T-cell (primary cell): ENCODE measurements at regions not wholly inside any gene's neighbourhood (a gene's known extent, or its start where the extent isn't known, plus 50 kb on each side); places are given as distances from the start of the nearest gene placed in this dataset.

Experiments
- ATAC-seq, 4 experiments: fragments of 200-7000 bp in 3 of 4; fragments of 150-1000 bp in 1 of 4; cut with Tn5 transposase; replicated peaks in 1 of 4; 1 replicate in 3 of 4; 2 replicates in 1 of 4; pipeline ENCODE4 v1.10.0; 2021; ENCODE audit warnings: moderate library complexity in 3 of 4, mild to moderate bottlenecking in 2 of 4, moderate number of reproducible peaks in 1 of 4
- CTCF ChIA-PET, 2 donors: fragments of 300-600 bp; sonication (Branson Sonifier 250); formaldehyde crosslinking; loops; one replicate each; lab custom pipeline; 2022; ENCODE audit warnings: antibody characterized with exemption in 2 of 2; lab: Charles Lee
- POLR2A ChIA-PET, 2 donors: fragments of 300-600 bp; sonication (Branson Sonifier 250); formaldehyde crosslinking; loops; one replicate each; lab custom pipeline; 2022; ENCODE audit warnings: antibody characterized with exemption in 2 of 2; lab: Charles Lee
- DNase-seq, 35 experiments: peaks; one replicate each; pipeline versions ENCODE4 v3.0.0 to v3.0.0-alpha.2; 2013 to 2023
- H3K27ac ChIP-seq: one replicate; pipeline ENCODE4 v1.5.1; 2013; ENCODE audit warnings: low read length
- H3K27me3 ChIP-seq, 2 experiments: replicated peaks in 1 of 2; 1 replicate in 1 of 2; 2 replicates in 1 of 2; pipeline versions ENCODE4 v1.6.1 to v1.7.0; 2013; ENCODE audit warnings: low read length in 1 of 2, mixed read lengths in 1 of 2; ENCODE audit not compliant: control insufficient read depth in 2 of 2, insufficient read depth in 2 of 2; ENCODE audit errors: extremely low read depth in 1 of 2
- H3K36me3 ChIP-seq, 2 donors: 1 replicate in 1 of 2; 2 replicates in 1 of 2; pipeline versions ENCODE4 v1.6.1 to v1.7.0; 2013; ENCODE audit warnings: low read length in 1 of 2; ENCODE audit not compliant: control insufficient read depth in 2 of 2, insufficient read depth in 1 of 2; ENCODE audit errors: extremely low read depth in 1 of 2
- H3K4me1 ChIP-seq, 2 experiments: 1 replicate in 1 of 2; 2 replicates in 1 of 2; pipeline versions ENCODE4 v1.6.1 to v1.7.0; 2013; ENCODE audit warnings: low read length in 2 of 2, mixed read lengths in 1 of 2; ENCODE audit not compliant: insufficient read depth in 2 of 2, control insufficient read depth in 1 of 2; ENCODE audit errors: extremely low read depth in 1 of 2
- H3K4me3 ChIP-seq, 2 donors: 1 replicate in 1 of 2; 2 replicates in 1 of 2; pipeline versions ENCODE4 v1.5.1 to v1.7.0; 2013; ENCODE audit warnings: mild to moderate bottlenecking in 2 of 2, low read length in 1 of 2, moderate library complexity in 1 of 2; ENCODE audit not compliant: control insufficient read depth in 1 of 2; ENCODE audit errors: extremely low read depth in 1 of 2
- H3K9me3 ChIP-seq: 2 replicates; pipeline ENCODE4 v1.7.0; 2013
- H3K27ac Mint-ChIP-seq, 2 donors: one replicate each; pipeline ENCODE4 v1.8.0; 2020 to 2021; ENCODE audit warnings: mild to moderate bottlenecking in 2 of 2, mixed read lengths in 2 of 2
- H3K27me3 Mint-ChIP-seq, 2 donors: one replicate each; pipeline ENCODE4 v1.8.0; 2021 to 2022; ENCODE audit warnings: mixed read lengths in 2 of 2
- H3K36me3 Mint-ChIP-seq: one replicate; pipeline ENCODE4 v1.8.0; 2021; ENCODE audit warnings: mixed read lengths
- H3K4me1 Mint-ChIP-seq, 3 donors: one replicate each; pipeline ENCODE4 v1.8.0; 2020 to 2022; ENCODE audit warnings: mixed read lengths in 3 of 3, mild to moderate bottlenecking in 1 of 3
- H3K4me3 Mint-ChIP-seq, 3 donors: one replicate each; pipeline ENCODE4 v1.8.0; 2020 to 2022; ENCODE audit warnings: mild to moderate bottlenecking in 3 of 3, mixed read lengths in 3 of 3, moderate library complexity in 3 of 3
- H3K9me3 Mint-ChIP-seq, 3 donors: one replicate each; pipeline ENCODE4 v1.8.0; 2020 to 2022; ENCODE audit warnings: mixed read lengths in 3 of 3
- WGBS: methylation state at CpG from one replicate; pipeline ENCODE4 v1.1.5; 2013; ENCODE audit warnings: missing lambda C conversion rate; ENCODE audit not compliant: insufficient coverage; 5-methylcytosine and 5-hydroxymethylcytosine counted together

DNA sequence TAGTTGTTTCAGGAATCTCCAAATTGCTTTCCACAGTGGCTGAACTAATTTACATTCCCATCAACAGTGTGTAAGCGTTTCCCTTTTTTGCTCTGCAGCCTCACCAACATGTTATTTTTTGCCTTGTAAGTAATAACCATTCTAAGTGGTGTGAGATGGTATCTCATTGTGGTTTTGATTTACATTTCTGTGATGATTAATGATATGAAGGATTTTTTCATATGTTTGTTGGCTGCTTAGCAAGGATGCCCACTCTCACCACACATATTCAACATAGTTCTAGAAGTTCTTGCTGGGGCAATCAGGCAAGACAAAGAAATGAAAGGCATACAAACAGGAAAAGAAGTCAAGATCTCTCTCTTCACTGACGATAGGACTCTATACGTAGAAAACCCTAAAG, 472.4 kb downstream of the ZNF674 start:
- no CpG with 5 or more reads among the region's 3 CpGs for whole genome bisulfite sequencing
- CTCF ChIA-PET = no interaction called here

DNA sequence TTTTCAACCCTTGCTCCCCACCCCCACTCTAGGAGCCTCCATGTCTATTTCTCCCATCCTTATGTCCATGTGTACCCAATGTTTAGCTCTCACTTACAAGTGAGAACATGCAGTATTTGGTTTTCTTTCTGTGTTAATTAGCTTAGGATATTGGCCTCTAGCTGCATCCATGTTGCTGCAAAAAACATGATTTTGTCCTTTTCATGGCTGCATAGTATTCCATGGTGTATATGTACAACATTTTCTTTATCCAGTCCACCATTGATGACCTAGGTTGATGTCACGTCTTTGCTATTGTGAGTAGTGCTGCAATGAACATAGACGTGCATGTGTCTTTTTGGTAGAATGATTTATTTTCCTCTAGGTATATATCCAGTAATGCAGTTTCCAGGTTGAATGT, 472.8 kb downstream of the ZNF674 start:
- CTCF ChIA-PET = no interaction called here
- Histone ChIP-seq H3K27me3 (no peaks in the 10 kb centered on the region), H3K4me3 (no peak overlapping the region), H3K4me1 (no peaks in the 10 kb centered on the region), H3K36me3 (no peaks in the 10 kb centered on the region), H3K9me3 (no peaks in the 10 kb centered on the region), H3K27ac (no peak overlapping the region)
- Mint-ChIP-seq H3K4me1 (no peaks in the 10 kb centered on the region), H3K36me3 (no peaks in the 10 kb centered on the region), H3K9me3 (no peaks in the 10 kb centered on the region), H3K27ac (no peak overlapping the region), H3K4me3 (no peak overlapping the region), H3K27me3 (no peaks in the 10 kb centered on the region)
- no CpG with 5 or more reads among the region's 2 CpGs for WGBS
- POLR2A ChIA-PET = no interaction called here
- ATAC-seq (no peak), DNase-seq (no peak)

More for the DNA sequence above, 472.4 kb downstream of the ZNF674 start:
- Mint-ChIP-seq H3K4me1 (no peaks in the 10 kb centered on the region), H3K27me3 (peaks cover 0 to 4% of the 10 kb centered on the region in 2 donors), H3K9me3 (no peaks in the 10 kb centered on the region), H3K36me3 (no peaks in the 10 kb centered on the region), H3K27ac (no peak overlapping the region), H3K4me3 (no peak overlapping the region)
- DNase-seq = no peak
- no peak for ATAC-seq
- no peaks in the 10 kb centered on the region for H3K27me3 ChIP-seq
- H3K4me3 ChIP-seq = no peak overlapping the region
- POLR2A ChIA-PET = no interaction called here
- H3K36me3 ChIP-seq = no peaks in the 10 kb centered on the region
- no peaks in the 10 kb centered on the region for H3K4me1 ChIP-seq
- no peaks in the 10 kb centered on the region for H3K9me3 ChIP-seq
- no peak overlapping the region for H3K27ac ChIP-seq

DNA sequence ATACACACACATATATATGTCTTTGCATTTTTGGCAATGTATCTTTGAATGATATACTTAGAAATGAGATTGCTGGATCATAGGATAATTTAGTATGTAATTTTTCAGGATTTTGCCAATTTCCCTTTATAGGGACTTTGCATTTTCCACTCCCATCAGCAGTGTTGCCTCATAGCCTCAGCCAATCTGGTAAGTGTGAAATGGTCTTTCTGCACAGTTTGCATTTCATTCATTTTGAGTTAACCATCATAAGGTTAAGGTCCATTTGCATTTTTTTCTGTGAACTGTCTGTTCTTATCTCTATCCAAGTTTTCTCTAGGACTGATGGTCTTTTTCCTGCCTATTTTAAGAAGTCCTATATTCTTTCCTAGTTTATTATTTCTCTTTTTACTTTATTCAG, 474.8 kb downstream of the ZNF674 start:
- Histone ChIP-seq H3K4me3 (no peak overlapping the region), H3K36me3 (no peaks in the 10 kb centered on the region), H3K4me1 (no peaks in the 10 kb centered on the region), H3K27me3 (no peaks in the 10 kb centered on the region), H3K9me3 (no peaks in the 10 kb centered on the region), H3K27ac (no peak overlapping the region)
- H3K36me3 Mint-ChIP-seq = no peaks in the 10 kb centered on the region
- H3K27me3 Mint-ChIP-seq = no peaks in the 10 kb centered on the region
- CTCF ChIA-PET = no interaction called here
- POLR2A ChIA-PET = no interaction called here
- no peak for DNase-seq
- H3K4me3 Mint-ChIP-seq = no peak overlapping the region
- H3K4me1 Mint-ChIP-seq = no peaks in the 10 kb centered on the region
- no peak overlapping the region for H3K27ac Mint-ChIP-seq
- H3K9me3 Mint-ChIP-seq = no peaks in the 10 kb centered on the region
- ATAC-seq = no peak

DNA sequence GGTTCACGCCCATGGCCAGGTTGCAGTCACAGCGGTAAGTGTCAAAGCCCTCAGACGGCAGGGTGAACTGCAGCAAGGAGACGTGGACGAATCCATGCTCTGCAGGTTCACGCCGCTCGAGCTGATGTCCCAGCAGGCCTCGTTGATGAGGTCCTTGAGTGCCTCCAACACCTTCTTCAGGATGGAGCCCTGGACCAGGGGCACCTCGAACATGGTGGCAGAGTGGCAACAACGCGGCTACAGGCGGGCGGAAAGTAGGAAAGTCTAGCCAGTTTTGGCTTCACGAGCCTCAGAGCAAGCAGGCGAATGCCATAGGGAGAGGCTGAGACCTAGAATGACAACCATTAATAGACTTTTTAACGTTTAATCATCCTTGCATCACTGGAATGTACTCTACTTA, 485.9 kb downstream of the ZNF674 start:
- Mint-ChIP-seq H3K4me1 (no peaks in the 10 kb centered on the region), H3K36me3 (no peaks in the 10 kb centered on the region), H3K27me3 (peaks cover 0 to 8% of the 10 kb centered on the region in 2 donors), H3K27ac (no peak overlapping the region), H3K4me3 (no peak overlapping the region), H3K9me3 (peaks cover 0 to 2% (median 0%) of the 10 kb centered on the region in 3 donors)
- Histone ChIP-seq H3K27me3 (no peaks in the 10 kb centered on the region), H3K9me3 (no peaks in the 10 kb centered on the region), H3K27ac (no peak overlapping the region), H3K36me3 (no peaks in the 10 kb centered on the region), H3K4me1 (no peaks in the 10 kb centered on the region), H3K4me3 (no peak overlapping the region)
- WGBS = 85% methylated on average over 6 of the region's 17 CpGs
- ATAC-seq = no peak
- DNase-seq = no peak
- ChIA-PET POLR2A (no interaction called here), CTCF (no interaction called here)

DNA sequence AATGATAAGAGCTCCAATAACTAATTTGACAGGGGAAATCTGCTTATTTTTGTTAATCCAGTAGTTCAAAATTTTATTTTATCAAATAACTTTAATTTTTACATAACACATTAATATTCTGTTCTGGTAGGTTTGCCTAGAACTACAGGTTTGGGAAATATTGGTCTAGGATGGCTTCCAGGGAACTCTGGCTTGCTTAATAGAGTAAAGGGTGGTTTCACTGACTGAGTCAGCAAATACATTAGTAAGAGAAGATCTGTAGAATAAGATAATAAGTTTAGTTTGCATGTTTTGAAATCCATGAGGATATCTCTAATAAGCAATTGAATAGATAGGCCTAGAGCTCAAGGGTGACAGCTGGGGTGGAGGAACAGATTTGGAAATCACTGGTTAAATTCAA, 500.7 kb downstream of the ZNF674 start:
- Histone ChIP-seq H3K4me3 (no peak overlapping the region), H3K4me1 (no peaks in the 10 kb centered on the region), H3K27me3 (no peaks in the 10 kb centered on the region), H3K27ac (no peak overlapping the region), H3K36me3 (no peaks in the 10 kb centered on the region), H3K9me3 (peaks cover 3% of the 10 kb centered on the region)
- Mint-ChIP-seq H3K4me1 (peaks cover 0 to 1% (median 0%) of the 10 kb centered on the region in 3 donors), H3K36me3 (peaks cover 4% of the 10 kb centered on the region), H3K4me3 (no peak overlapping the region), H3K9me3 (peaks cover 12 to 27% (median 12%) of the 10 kb centered on the region in 3 donors), H3K27me3 (peaks cover 0 to 8% of the 10 kb centered on the region in 2 donors), H3K27ac (no peak overlapping the region)
- ChIA-PET CTCF (no interaction called here), POLR2A (no interaction called here)
- DNase-seq = no peak
- ATAC-seq = no peak

DNA sequence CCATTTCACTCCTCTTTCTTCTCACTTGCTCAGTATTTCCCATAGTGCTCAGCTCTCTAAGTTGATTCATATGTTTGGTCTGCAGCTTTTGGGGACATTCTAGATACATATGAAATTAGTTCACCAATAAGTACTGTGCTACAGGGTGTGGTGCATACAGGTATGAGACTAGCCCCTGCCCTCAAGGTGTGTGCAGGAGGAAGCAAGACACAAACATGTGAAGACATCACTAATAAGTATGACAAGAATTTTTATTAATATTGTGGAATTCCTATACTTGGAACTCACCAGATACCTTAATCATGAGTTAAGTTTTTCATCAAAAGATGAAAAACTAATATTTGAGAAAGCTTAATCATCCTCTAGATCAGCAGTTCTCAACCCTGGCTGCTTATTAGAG, 505.2 kb downstream of the ZNF674 start:
- peaks cover 7 to 16% (median 12%) of the 10 kb centered on the region in 3 donors for H3K9me3 Mint-ChIP-seq
- ChIA-PET POLR2A (no interaction called here), CTCF (no interaction called here)
- H3K4me3 ChIP-seq = no peak overlapping the region
- DNase-seq = no peak
- peaks cover 3% of the 10 kb centered on the region for H3K9me3 ChIP-seq
- H3K36me3 ChIP-seq = no peaks in the 10 kb centered on the region
- H3K27me3 Mint-ChIP-seq = peaks cover 0 to 13% of the 10 kb centered on the region in 2 donors
- no peaks in the 10 kb centered on the region for H3K27me3 ChIP-seq
- no peaks in the 10 kb centered on the region for H3K4me1 ChIP-seq
- H3K27ac Mint-ChIP-seq = no peak overlapping the region
- no peak overlapping the region for H3K27ac ChIP-seq
- H3K4me3 Mint-ChIP-seq = no peak overlapping the region
- H3K4me1 Mint-ChIP-seq = peaks cover 0 to 4% (median 0%) of the 10 kb centered on the region in 3 donors
- peaks cover 4% of the 10 kb centered on the region for H3K36me3 Mint-ChIP-seq
- ATAC-seq = no peak

DNA sequence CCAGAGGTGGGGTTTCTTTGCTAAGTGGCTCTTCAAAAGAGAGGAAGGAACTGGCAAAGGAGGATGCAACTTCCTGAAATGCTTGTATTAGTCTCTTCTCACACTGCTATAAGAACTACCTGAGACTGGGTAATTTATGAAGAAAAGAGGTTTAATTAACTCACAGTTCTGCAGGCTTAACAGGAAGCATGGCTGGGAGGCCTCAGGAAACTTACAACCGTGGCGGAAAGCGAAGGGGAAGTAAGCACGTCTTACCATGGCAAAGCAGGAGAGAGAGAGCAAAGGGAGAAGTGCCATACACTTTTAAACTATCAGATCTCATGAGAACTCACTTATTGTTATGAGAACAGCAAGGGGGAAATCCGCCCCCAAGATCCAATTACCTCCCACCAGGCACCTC, 505.7 kb downstream of the ZNF674 start:
- ATAC-seq (no peak), DNase-seq (no peak)
- Histone ChIP-seq H3K27me3 (no peaks in the 10 kb centered on the region), H3K36me3 (no peaks in the 10 kb centered on the region), H3K27ac (no peak overlapping the region), H3K9me3 (peaks cover 3% of the 10 kb centered on the region), H3K4me3 (no peak overlapping the region), H3K4me1 (no peaks in the 10 kb centered on the region)
- no peak overlapping the region for H3K27ac Mint-ChIP-seq
- no peak overlapping the region for H3K4me3 Mint-ChIP-seq
- peaks cover 7 to 16% (median 12%) of the 10 kb centered on the region in 3 donors for H3K9me3 Mint-ChIP-seq
- H3K4me1 Mint-ChIP-seq = peaks cover 0 to 4% (median 0%) of the 10 kb centered on the region in 3 donors
- peaks cover 4% of the 10 kb centered on the region for H3K36me3 Mint-ChIP-seq
- peaks cover 0 to 13% of the 10 kb centered on the region in 2 donors for H3K27me3 Mint-ChIP-seq
- no CpG with 5 or more reads among the region's 5 CpGs for WGBS
- ChIA-PET CTCF (no interaction called here), POLR2A (no interaction called here)
